Activated T-cell treated with anti-CD3 and anti-CD28 coated beads, Interleukin-2, amount 50 U/mL, for 48 hours (primary cell): ENCODE measurements at regions not wholly inside any gene's neighbourhood (a gene's known extent, or its start where the extent isn't known, plus 50 kb on each side); places are given as distances from the start of the nearest gene placed in this dataset.
"Not testable (repeated sequence)": the region's sequence is repeated elsewhere in the genome, so short reads cannot be mapped to it uniquely, and the experiment has no call there.

Experiments used
- DNase-seq, 2 experiments: peaks; one replicate each; pipeline ENCODE4 v3.0.0-alpha.2; 2020

GRCh38 chr4:189861101-189861500 lies 79.6 kb upstream of the FRG1 start:
- DNase-seq = no peak

- DNase-seq = no peak
Measured at GRCh38 chr4:189869236-189869635, 71.4 kb upstream of the FRG1 start.

GRCh38 chr4:189870511-189871234 lies 70.0 kb upstream of the FRG1 start:
- DNase-seq = no peak

GRCh38 chr4:189874591-189874990 lies 66.1 kb upstream of the FRG1 start:
- no peak for DNase-seq

- peak; percentile 31 to 32 for DNase-seq
Measured at GRCh38 chr4:189881190-189881589, 59.5 kb upstream of the FRG1 start.

- DNase-seq = not testable (repeated sequence)
Measured at GRCh38 chr4:189888407-189888806, 52.3 kb upstream of the FRG1 start.
